K562 (cell line): ENCODE measurements at regions not wholly inside any gene's neighbourhood (a gene's known extent, or its start where the extent isn't known, plus 50 kb on each side); places are given as distances from the start of the nearest gene placed in this dataset.

Experiments used
- ATAC-seq: fragments of 200-7000 bp; cut with Tn5 transposase; 3 replicates; pipeline ENCODE4 v1.9.1; 2020; ENCODE audit warnings: moderate library complexity
- BruUV-seq: library from RNA; stranded (reverse); fragments of 400-500 nt; replicated peaks from 2 replicates; lab custom pipeline; 2021; lab: Mats Ljungman, UMichigan
- CTCF ChIA-PET: fragments of 300-600 bp; formaldehyde crosslinking; extraction: SDS; loops from one replicate; lab custom pipeline; 2021; ENCODE audit warnings: low intra/inter-chr PET ratio; lab: Yijun Ruan, JAX
- POLR2A ChIA-PET: fragments of 300-600, 350-650 bp; sonication (Branson Sonifier 250); formaldehyde crosslinking; extraction: SDS; loops from one replicate; lab custom pipeline; 2021; ENCODE audit warnings: antibody characterized with exemption, inconsistent platforms; lab: Yijun Ruan, JAX
- DNase-seq, 4 experiments: peaks; one replicate each; pipeline versions ENCODE4 v3.0.0 to v3.0.0-alpha.2; 2011 to 2018; ENCODE audit warnings: low spot score in 3 of 4, mixed read lengths in 3 of 4; ENCODE audit errors: extremely low read depth in 1 of 4
- FAIRE-seq: peaks from 2 replicates; lab custom pipeline; 2011; peaks lifted over from hg19 to GRCh38; lab: Jason Lieb, UNC
- H2AFZ ChIP-seq: 2 replicates; pipeline ENCODE4 v1.6.0; 2011; ENCODE audit warnings: low read depth, low read length, control low read depth, inconsistent platforms
- H3K27ac ChIP-seq: fragments of 200-600 bp; 3 replicates; pipeline ENCODE4 v1.8.0; 2011; ENCODE audit warnings: low read depth, mild to moderate bottlenecking, control low read depth, inconsistent platforms, low read length, moderate library complexity, mixed read lengths; ENCODE audit errors: extremely low read depth
- H3K27me3 ChIP-seq, 2 experiments: fragments of 300-600 bp in 1 of 2; 2 replicates in 1 of 2; 3 replicates in 1 of 2; pipeline versions ENCODE4 v1.6.0 to v1.8.0; 2011; ENCODE audit warnings: inconsistent platforms in 2 of 2, low read length in 2 of 2, mild to moderate bottlenecking in 1 of 2, mixed read lengths in 1 of 2, moderate library complexity in 1 of 2; ENCODE audit not compliant: control insufficient read depth in 2 of 2, insufficient read depth in 2 of 2
- H3K36me3 ChIP-seq: fragments of 300-600 bp; 3 replicates; pipeline ENCODE4 v1.8.0; 2011; ENCODE audit warnings: mild to moderate bottlenecking, low read length, inconsistent platforms; ENCODE audit not compliant: control insufficient read depth, insufficient read depth
- H3K4me1 ChIP-seq, 2 experiments: fragments of 200-600 bp in 1 of 2; replicated peaks in 1 of 2; 2 replicates in 1 of 2; 3 replicates in 1 of 2; pipeline versions ENCODE4 v1.5.1 to v1.8.0; 2011; ENCODE audit warnings: inconsistent platforms in 2 of 2, low read length in 2 of 2, mild to moderate bottlenecking in 1 of 2, mixed read lengths in 1 of 2, moderate library complexity in 1 of 2; ENCODE audit not compliant: control insufficient read depth in 2 of 2, insufficient read depth in 2 of 2
- H3K4me2 ChIP-seq: 2 replicates; pipeline ENCODE4 v1.6.1; 2011; ENCODE audit warnings: low read length, control low read depth, inconsistent platforms, mixed read lengths; ENCODE audit not compliant: insufficient read depth
- H3K4me3 ChIP-seq: fragments of 200-600 bp; sonication (generic), shearing (Covaris generic); 2 replicates; pipeline ENCODE4 v1.5.1; 2016; ENCODE audit warnings: control low read depth, inconsistent platforms
- H3K79me2 ChIP-seq: fragments of 200-600 bp; 3 replicates; pipeline ENCODE4 v1.8.0; 2011; ENCODE audit warnings: low read length, inconsistent platforms; ENCODE audit not compliant: control insufficient read depth, insufficient read depth
- H3K9ac ChIP-seq, 2 experiments: 2 replicates each; pipeline versions ENCODE4 v1.6.0 to v1.6.1; 2011; ENCODE audit warnings: low read depth in 2 of 2, low read length in 2 of 2, control low read depth in 1 of 2, inconsistent platforms in 1 of 2, mild to moderate bottlenecking in 1 of 2, mixed read lengths in 1 of 2; ENCODE audit not compliant: insufficient read depth in 1 of 2
- H3K9me1 ChIP-seq: one replicate; pipeline ENCODE4 v1.6.0; 2011; ENCODE audit warnings: inconsistent platforms, mild to moderate bottlenecking, low read length, moderate library complexity; ENCODE audit not compliant: control insufficient read depth, insufficient read depth
- H3K9me3 ChIP-seq: replicated peaks from 2 replicates; pipeline ENCODE4 v1.5.1; 2011; ENCODE audit warnings: low read depth, low read length, inconsistent platforms; ENCODE audit not compliant: control insufficient read depth, insufficient read depth
- H4K20me1 ChIP-seq: replicated peaks from 2 replicates; pipeline ENCODE4 v1.6.1; 2011; ENCODE audit warnings: low read length, inconsistent platforms, mixed read lengths; ENCODE audit not compliant: control insufficient read depth, insufficient read depth
- ATF4 ChIP-seq: fragments of 450-650 bp; formaldehyde crosslinking; IDR thresholded peaks from 2 replicates; pipeline ENCODE4 v1.4.0; 2022; ENCODE audit warnings: mild to moderate bottlenecking, moderate library complexity
- DACH1 ChIP-seq: fragments of 450-650 bp; IDR thresholded peaks from 2 replicates; pipeline ENCODE4 v1.6.1; 2018; ENCODE audit not compliant: partially characterized antibody
- HLTF ChIP-seq: fragments of 450-650 bp; IDR thresholded peaks from 2 replicates; pipeline ENCODE4 v1.6.1; 2016
- RBFOX2 ChIP-seq: fragments of 200-400 bp; formaldehyde crosslinking; IDR thresholded peaks from 2 replicates; pipeline ENCODE4 v1.6.1; 2017; ENCODE audit warnings: low read depth, mild to moderate bottlenecking, low read length, moderate library complexity
- RCOR1 ChIP-seq, 2 experiments: IDR thresholded peaks; 2 replicates each; pipeline ENCODE4 v1.6.1; 2012; ENCODE audit warnings: low read depth in 2 of 2, low read length in 2 of 2, borderline replicate concordance in 1 of 2, improper control_type of control experiment in 1 of 2
- RERE ChIP-seq: sonication (generic); formaldehyde crosslinking; IDR thresholded peaks from 2 replicates; pipeline ENCODE4 v1.8.0; 2023; ENCODE audit warnings: missing genetic modification reagents, mild to moderate bottlenecking, borderline replicate concordance
- SMARCE1 ChIP-seq: fragments of 450-650 bp; IDR thresholded peaks from 2 replicates; pipeline ENCODE4 v1.7.1; 2016; ENCODE audit warnings: mild to moderate bottlenecking
- ZBED1 ChIP-seq: IDR thresholded peaks from 2 replicates; pipeline ENCODE4 v1.6.1; 2014
- ZNF197 ChIP-seq: fragments of 200-800 bp; sonication (Bioruptor generic); IDR thresholded peaks from 2 replicates; pipeline ENCODE4 v1.6.1; 2016; ENCODE audit warnings: low read depth, missing genetic modification characterization, missing compliant biosample characterization
- ZSCAN32 ChIP-seq: fragments of 450-650 bp; formaldehyde crosslinking; IDR thresholded peaks from 2 replicates; pipeline ENCODE4 v1.4.0; 2020; ENCODE audit warnings: mild to moderate bottlenecking, moderate library complexity
- WGBS: fragments of 100-300 bp; shearing (Covaris generic); methylation state at CpG from one replicate; pipeline ENCODE4 v1.1.6; 2016; ENCODE audit warnings: low coverage, mixed read lengths; ENCODE audit not compliant: insufficient coverage; ENCODE audit errors: missing lambda C conversion rate; 5-methylcytosine and 5-hydroxymethylcytosine counted together
- in situ Hi-C: fragments of 300-500 bp; cut with MboI; formaldehyde crosslinking; loops from 4 replicates; pipeline ENCODE4 v1.15.0; 2018; ENCODE audit warnings: inconsistent platforms, mixed read lengths
- intact Hi-C: fragments of 100-400 bp; cut with micrococcal nuclease; formaldehyde crosslinking; loops from 2 replicates; pipeline ENCODE4 v1.14.2; 2022

DNA sequence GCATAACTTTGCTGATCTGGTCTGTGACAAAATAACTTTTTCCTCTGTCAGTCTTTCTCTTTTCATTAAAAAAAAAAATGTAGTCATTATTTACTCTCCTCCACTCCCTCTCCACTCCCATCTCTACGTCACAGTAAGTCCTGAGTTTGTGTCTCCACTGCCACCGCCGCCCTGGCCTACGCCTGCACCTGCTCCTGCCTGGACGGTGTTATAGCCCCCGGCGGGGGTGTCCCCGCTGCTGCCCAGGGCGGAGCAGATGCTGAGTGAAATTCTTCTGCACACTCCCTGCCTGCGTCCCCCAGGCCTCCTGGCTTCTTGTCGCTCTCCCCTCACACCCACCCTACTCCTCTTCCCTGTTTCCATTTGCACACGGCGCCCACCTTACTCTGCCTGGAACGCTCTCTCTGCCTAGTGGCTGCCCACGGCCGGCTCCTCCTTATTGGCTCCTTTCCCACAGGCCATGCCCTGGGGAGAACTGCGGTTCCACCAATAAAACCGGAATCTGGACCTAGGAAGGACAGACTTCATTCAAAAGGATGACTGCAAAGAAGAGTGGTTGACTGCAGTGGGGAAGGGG, 55.2 kb upstream of the C1orf174 start:
- ATAC-seq (no peak), FAIRE-seq (no peak), DNase-seq (no peak)
- no peak overlapping the region for H2AFZ ChIP-seq
- H3K9me1 ChIP-seq, result no peaks in the 10 kb centered on the region
- H3K27ac ChIP-seq, result no peak overlapping the region
- in situ Hi-C loops, result no loop called here
- no peaks in the 10 kb centered on the region for H3K79me2 ChIP-seq
- intact Hi-C loops, result no loop called here
- 2% methylated on average over 18 of the region's 18 CpGs for WGBS
- no peaks in the 10 kb centered on the region; the same call in none of the 2 replicates for H4K20me1 ChIP-seq
- no peak overlapping the region for H3K9ac ChIP-seq
- H3K9me3 ChIP-seq, result no peaks in the 10 kb centered on the region
- no TSS peak for BruUV-seq
- no peak overlapping the region for H3K4me3 ChIP-seq
- no peak for TF ChIP-seq HLTF
- TF ChIP-seq ATF4 (CRISPR knock-in tag), result no peak
- TF ChIP-seq ZSCAN32 (CRISPR knock-in tag), result no peak
- TF ChIP-seq ZBED1, result no peak
- no peak for TF ChIP-seq ZNF197 (CRISPR knock-in tag)
- TF ChIP-seq RBFOX2, result no peak
- no peak for TF ChIP-seq SMARCE1
- no peak for TF ChIP-seq RCOR1 (IDR thresholded peaks at IDR 0.05; ENCODE audit: borderline replicate concordance in 1 of 2, low read depth in 2 of 2, low read length in 2 of 2)
- TF ChIP-seq RERE (CRISPR knock-in tag), result no peak
- TF ChIP-seq DACH1, result no peak
- no peaks in the 10 kb centered on the region for H3K36me3 ChIP-seq
- peaks cover 40 to 69% of the 10 kb centered on the region in 2 experiments for H3K27me3 ChIP-seq
- H3K4me2 ChIP-seq, result no peak overlapping the region
- ChIA-PET POLR2A (interaction anchor here (0.5 kb wide), 1 partner anchor 12 kb away, joined by 3 read pairs; no protein-coding TSS in a partner anchor), CTCF (no interaction called here)
- peaks cover 0 to 3% of the 10 kb centered on the region in 2 experiments; a peak in 1 of 5 replicates for H3K4me1 ChIP-seq
